ENCODE measurements at regions not wholly inside any gene's neighbourhood (a gene's known extent, or its start where the extent isn't known, plus 50 kb on each side); places are given as distances from the start of the nearest gene placed in this dataset.

DNA sequence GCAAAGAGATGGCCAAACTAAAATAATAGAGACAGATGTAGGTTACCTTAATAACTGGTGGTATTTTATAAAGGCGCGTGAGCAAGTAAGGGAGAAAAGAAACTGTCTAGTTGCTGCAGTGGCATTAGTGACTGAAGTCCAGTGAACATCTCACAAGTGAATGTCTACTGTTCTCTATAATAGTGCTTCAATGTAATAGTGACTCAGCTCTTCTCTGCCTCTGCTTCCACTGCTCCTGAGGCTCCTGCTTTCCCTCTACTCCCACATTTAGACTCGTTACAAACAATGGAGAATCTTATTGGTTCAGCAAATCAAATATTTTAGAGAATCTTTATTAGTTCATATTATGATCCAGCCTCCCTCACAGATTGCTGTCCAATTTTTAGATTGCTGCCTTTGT, 779.1 kb upstream of the HTR2C start:
- Mint-ChIP-seq H3K36me3 (ENCODE audit: low read depth) (no peaks in the 10 kb centered on the region), H3K4me3 (no peak overlapping the region), H3K27ac (peak overlapping the region; percentile 78), H3K27me3 (ENCODE audit: insufficient read depth, low read depth, poor library complexity) (no peaks in the 10 kb centered on the region), H3K9me3 (no peaks in the 10 kb centered on the region), H3K4me1 (peaks cover 21% of the 10 kb centered on the region)
- Histone ChIP-seq H3K79me2 (replicated peaks; ENCODE audit: insufficient read depth) (no peaks in the 10 kb centered on the region), H3K36me3 (ENCODE audit: insufficient read depth) (no peaks in the 10 kb centered on the region), H3K27ac (ENCODE audit: low read depth) (peak overlapping the region; percentile 82), H3K27me3 (ENCODE audit: insufficient read depth) (no peaks in the 10 kb centered on the region), H3K4me3 (peak overlapping the region; percentile 30), H3F3A (replicated peaks; ENCODE audit: low read depth) (no peaks in the 10 kb centered on the region), H3K4me2 (peak overlapping the region; percentile 66), H3K4me1 (ENCODE audit: insufficient read depth) (peaks cover 24% of the 10 kb centered on the region), H3K9me2 (ENCODE audit: insufficient read depth) (peaks cover 4% of the 10 kb centered on the region; the same call in 1 of the 2 replicates), H2AFZ (no peak overlapping the region), H4K20me1 (replicated peaks; ENCODE audit: insufficient read depth) (no peaks in the 10 kb centered on the region)
- DNase-seq (ENCODE audit: low spot score) (no peak), ATAC-seq (no peak; the same call in 2 of the 3 replicates)
- TF ChIP-seq, protein P1, sequence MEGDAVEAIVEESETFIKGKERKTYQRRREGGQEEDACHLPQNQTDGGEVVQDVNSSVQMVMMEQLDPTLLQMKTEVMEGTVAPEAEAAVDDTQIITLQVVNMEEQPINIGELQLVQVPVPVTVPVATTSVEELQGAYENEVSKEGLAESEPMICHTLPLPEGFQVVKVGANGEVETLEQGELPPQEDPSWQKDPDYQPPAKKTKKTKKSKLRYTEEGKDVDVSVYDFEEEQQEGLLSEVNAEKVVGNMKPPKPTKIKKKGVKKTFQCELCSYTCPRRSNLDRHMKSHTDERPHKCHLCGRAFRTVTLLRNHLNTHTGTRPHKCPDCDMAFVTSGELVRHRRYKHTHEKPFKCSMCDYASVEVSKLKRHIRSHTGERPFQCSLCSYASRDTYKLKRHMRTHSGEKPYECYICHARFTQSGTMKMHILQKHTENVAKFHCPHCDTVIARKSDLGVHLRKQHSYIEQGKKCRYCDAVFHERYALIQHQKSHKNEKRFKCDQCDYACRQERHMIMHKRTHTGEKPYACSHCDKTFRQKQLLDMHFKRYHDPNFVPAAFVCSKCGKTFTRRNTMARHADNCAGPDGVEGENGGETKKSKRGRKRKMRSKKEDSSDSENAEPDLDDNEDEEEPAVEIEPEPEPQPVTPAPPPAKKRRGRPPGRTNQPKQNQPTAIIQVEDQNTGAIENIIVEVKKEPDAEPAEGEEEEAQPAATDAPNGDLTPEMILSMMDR (conservative IDR thresholded peaks at IDR 0.05; ENCODE audit: low read depth in 2 of 2): no peak
- TF ChIP-seq, protein P2, sequence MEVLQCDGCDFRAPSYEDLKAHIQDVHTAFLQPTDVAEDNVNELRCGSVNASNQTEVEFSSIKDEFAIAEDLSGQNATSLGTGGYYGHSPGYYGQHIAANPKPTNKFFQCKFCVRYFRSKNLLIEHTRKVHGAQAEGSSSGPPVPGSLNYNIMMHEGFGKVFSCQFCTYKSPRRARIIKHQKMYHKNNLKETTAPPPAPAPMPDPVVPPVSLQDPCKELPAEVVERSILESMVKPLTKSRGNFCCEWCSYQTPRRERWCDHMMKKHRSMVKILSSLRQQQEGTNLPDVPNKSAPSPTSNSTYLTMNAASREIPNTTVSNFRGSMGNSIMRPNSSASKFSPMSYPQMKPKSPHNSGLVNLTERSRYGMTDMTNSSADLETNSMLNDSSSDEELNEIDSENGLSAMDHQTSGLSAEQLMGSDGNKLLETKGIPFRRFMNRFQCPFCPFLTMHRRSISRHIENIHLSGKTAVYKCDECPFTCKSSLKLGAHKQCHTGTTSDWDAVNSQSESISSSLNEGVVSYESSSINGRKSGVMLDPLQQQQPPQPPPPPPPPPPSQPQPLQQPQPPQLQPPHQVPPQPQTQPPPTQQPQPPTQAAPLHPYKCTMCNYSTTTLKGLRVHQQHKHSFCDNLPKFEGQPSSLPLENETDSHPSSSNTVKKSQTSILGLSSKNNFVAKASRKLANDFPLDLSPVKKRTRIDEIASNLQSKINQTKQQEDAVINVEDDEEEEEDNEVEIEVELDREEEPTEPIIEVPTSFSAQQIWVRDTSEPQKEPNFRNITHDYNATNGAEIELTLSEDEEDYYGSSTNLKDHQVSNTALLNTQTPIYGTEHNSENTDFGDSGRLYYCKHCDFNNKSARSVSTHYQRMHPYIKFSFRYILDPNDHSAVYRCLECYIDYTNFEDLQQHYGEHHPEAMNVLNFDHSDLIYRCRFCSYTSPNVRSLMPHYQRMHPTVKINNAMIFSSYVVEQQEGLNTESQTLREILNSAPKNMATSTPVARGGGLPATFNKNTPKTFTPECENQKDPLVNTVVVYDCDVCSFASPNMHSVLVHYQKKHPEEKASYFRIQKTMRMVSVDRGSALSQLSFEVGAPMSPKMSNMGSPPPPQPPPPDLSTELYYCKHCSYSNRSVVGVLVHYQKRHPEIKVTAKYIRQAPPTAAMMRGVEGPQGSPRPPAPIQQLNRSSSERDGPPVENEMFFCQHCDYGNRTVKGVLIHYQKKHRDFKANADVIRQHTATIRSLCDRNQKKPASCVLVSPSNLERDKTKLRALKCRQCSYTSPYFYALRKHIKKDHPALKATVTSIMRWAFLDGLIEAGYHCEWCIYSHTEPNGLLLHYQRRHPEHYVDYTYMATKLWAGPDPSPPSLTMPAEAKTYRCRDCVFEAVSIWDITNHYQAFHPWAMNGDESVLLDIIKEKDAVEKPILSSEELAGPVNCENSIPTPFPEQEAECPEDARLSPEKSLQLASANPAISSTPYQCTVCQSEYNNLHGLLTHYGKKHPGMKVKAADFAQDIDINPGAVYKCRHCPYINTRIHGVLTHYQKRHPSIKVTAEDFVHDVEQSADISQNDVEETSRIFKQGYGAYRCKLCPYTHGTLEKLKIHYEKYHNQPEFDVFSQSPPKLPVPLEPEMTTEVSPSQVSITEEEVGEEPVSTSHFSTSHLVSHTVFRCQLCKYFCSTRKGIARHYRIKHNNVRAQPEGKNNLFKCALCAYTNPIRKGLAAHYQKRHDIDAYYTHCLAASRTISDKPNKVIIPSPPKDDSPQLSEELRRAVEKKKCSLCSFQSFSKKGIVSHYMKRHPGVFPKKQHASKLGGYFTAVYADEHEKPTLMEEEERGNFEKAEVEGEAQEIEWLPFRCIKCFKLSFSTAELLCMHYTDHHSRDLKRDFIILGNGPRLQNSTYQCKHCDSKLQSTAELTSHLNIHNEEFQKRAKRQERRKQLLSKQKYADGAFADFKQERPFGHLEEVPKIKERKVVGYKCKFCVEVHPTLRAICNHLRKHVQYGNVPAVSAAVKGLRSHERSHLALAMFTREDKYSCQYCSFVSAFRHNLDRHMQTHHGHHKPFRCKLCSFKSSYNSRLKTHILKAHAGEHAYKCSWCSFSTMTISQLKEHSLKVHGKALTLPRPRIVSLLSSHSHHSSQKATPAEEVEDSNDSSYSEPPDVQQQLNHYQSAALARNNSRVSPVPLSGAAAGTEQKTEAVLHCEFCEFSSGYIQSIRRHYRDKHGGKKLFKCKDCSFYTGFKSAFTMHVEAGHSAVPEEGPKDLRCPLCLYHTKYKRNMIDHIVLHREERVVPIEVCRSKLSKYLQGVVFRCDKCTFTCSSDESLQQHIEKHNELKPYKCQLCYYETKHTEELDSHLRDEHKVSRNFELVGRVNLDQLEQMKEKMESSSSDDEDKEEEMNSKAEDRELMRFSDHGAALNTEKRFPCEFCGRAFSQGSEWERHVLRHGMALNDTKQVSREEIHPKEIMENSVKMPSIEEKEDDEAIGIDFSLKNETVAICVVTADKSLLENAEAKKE (CRISPR knock-in tag; IDR thresholded peaks at IDR 0.05): no peak
- TF ChIP-seq JUNB (IDR thresholded peaks at IDR 0.05; ENCODE audit: unreplicated experiment) (no peak), EZH2 (IDR thresholded peaks at IDR 0.05; ENCODE audit: low read depth, unreplicated experiment) (no peak), NANOG (IDR thresholded peaks at IDR 0.05; ENCODE audit: borderline replicate concordance) (no peak), EZH2phosphoT487 (IDR thresholded peaks at IDR 0.05; ENCODE audit: unreplicated experiment) (no peak), ZNF331 (CRISPR knock-in tag; IDR thresholded peaks at IDR 0.05; ENCODE audit: low read depth) (no peak), CREB1 (CRISPR knock-in tag; IDR thresholded peaks at IDR 0.05; ENCODE audit: low read depth) (no peak), STAT1 (IDR thresholded peaks at IDR 0.05; ENCODE audit: unreplicated experiment) (no peak), POLR2AphosphoS5 (IDR thresholded peaks at IDR 0.05; ENCODE audit: low read depth) (no peak), ZNF114 (CRISPR knock-in tag; IDR thresholded peaks at IDR 0.05) (no peak)
- TF ChIP-seq, protein P3, sequence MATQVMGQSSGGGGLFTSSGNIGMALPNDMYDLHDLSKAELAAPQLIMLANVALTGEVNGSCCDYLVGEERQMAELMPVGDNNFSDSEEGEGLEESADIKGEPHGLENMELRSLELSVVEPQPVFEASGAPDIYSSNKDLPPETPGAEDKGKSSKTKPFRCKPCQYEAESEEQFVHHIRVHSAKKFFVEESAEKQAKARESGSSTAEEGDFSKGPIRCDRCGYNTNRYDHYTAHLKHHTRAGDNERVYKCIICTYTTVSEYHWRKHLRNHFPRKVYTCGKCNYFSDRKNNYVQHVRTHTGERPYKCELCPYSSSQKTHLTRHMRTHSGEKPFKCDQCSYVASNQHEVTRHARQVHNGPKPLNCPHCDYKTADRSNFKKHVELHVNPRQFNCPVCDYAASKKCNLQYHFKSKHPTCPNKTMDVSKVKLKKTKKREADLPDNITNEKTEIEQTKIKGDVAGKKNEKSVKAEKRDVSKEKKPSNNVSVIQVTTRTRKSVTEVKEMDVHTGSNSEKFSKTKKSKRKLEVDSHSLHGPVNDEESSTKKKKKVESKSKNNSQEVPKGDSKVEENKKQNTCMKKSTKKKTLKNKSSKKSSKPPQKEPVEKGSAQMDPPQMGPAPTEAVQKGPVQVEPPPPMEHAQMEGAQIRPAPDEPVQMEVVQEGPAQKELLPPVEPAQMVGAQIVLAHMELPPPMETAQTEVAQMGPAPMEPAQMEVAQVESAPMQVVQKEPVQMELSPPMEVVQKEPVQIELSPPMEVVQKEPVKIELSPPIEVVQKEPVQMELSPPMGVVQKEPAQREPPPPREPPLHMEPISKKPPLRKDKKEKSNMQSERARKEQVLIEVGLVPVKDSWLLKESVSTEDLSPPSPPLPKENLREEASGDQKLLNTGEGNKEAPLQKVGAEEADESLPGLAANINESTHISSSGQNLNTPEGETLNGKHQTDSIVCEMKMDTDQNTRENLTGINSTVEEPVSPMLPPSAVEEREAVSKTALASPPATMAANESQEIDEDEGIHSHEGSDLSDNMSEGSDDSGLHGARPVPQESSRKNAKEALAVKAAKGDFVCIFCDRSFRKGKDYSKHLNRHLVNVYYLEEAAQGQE (IDR thresholded peaks at IDR 0.05; ENCODE audit: unreplicated experiment): no peak
- TF ChIP-seq, protein P4, sequence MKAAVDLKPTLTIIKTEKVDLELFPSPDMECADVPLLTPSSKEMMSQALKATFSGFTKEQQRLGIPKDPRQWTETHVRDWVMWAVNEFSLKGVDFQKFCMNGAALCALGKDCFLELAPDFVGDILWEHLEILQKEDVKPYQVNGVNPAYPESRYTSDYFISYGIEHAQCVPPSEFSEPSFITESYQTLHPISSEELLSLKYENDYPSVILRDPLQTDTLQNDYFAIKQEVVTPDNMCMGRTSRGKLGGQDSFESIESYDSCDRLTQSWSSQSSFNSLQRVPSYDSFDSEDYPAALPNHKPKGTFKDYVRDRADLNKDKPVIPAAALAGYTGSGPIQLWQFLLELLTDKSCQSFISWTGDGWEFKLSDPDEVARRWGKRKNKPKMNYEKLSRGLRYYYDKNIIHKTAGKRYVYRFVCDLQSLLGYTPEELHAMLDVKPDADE (IDR thresholded peaks at IDR 0.05): no peak

All from GM23338 (cell line).